A549 (cell line): ENCODE measurements at regions not wholly inside any gene's neighbourhood (a gene's known extent, or its start where the extent isn't known, plus 50 kb on each side); places are given as distances from the start of the nearest gene placed in this dataset.

Source experiments
- ATAC-seq, 2 experiments: fragments of 200-7000 bp in 1 of 2; fragments of >200 bp in 1 of 2; cut with Nextera tagmentation in 1 of 2; cut with Tn5 transposase in 1 of 2; 3 replicates each; pipeline versions ENCODE4 v1.8.0 to v1.9.1; 2018 to 2020; ENCODE audit warnings: mild to moderate bottlenecking in 1 of 2, moderate library complexity in 1 of 2
- CTCF ChIA-PET: fragments of 300-600 bp; sonication (Branson Sonifier 250); formaldehyde crosslinking; extraction: SDS; loops from one replicate; lab custom pipeline; 2021; ENCODE audit warnings: antibody characterized with exemption, inconsistent platforms; lab: Yijun Ruan, JAX
- POLR2A ChIA-PET: fragments of 350-600 bp; formaldehyde crosslinking; extraction: SDS; loops from one replicate; lab custom pipeline; 2021; ENCODE audit warnings: antibody characterized with exemption, inconsistent platforms; lab: Yijun Ruan, JAX
- DNase-seq, 2 experiments: peaks; one replicate each; pipeline versions ENCODE4 v3.0.0 to v3.0.0-alpha.2; 2011 to 2016; ENCODE audit warnings: low read depth in 1 of 2, low spot score in 1 of 2
- FAIRE-seq: peaks from 2 replicates; lab custom pipeline; 2011; peaks lifted over from hg19 to GRCh38; lab: Jason Lieb, UNC
- H3K27ac ChIP-seq, 2 experiments: fragments of >200 bp; sonication (Bioruptor Twin); formaldehyde crosslinking; 3 replicates each; pipeline ENCODE4 v1.5.1; 2016 to 2017
- H3K4me1 ChIP-seq: fragments of >200 bp; sonication (Bioruptor Twin); formaldehyde crosslinking; 3 replicates; pipeline ENCODE4 v1.6.1; 2016
- H3K4me2 ChIP-seq: fragments of >200 bp; sonication (Bioruptor Twin); formaldehyde crosslinking; 3 replicates; pipeline ENCODE4 v1.6.1; 2016
- H3K4me3 ChIP-seq: fragments of >200 bp; sonication (Bioruptor Twin); formaldehyde crosslinking; 3 replicates; pipeline ENCODE4 v1.5.1; 2016
- H3K9me3 ChIP-seq: fragments of >200 bp; sonication (Bioruptor Twin); formaldehyde crosslinking; 3 replicates; pipeline ENCODE4 v1.6.1; 2016
- ATOH8 ChIP-seq: fragments of 250-450 bp; sonication (Bioruptor Pico); IDR thresholded peaks from 2 replicates; pipeline ENCODE4 v1.5.0; 2020; ENCODE audit warnings: low read depth, mild to moderate bottlenecking, moderate library complexity
- BHLHE40 ChIP-seq: IDR thresholded peaks from 2 replicates; pipeline ENCODE4 v1.6.1; 2012; ENCODE audit warnings: low read depth, low read length, inconsistent platforms
- CHD2 ChIP-seq: fragments of 150-350 bp; IDR thresholded peaks from 2 replicates; pipeline ENCODE4 v1.6.1; 2014; ENCODE audit warnings: low read length; ENCODE audit not compliant: partially characterized antibody
- CHD4 ChIP-seq: fragments of 200-600 bp; sonication (generic); IDR thresholded peaks from 2 replicates; pipeline ENCODE4 v1.6.1; 2016; ENCODE audit warnings: antibody characterized with exemption, mild to moderate bottlenecking, borderline replicate concordance
- E2F6 ChIP-seq: IDR thresholded peaks from 2 replicates; pipeline ENCODE4 v1.6.1; 2012; ENCODE audit warnings: low read depth, borderline replicate concordance
- ELK1 ChIP-seq: fragments of 150-350 bp; IDR thresholded peaks from 2 replicates; pipeline ENCODE4 v1.6.1; 2014; ENCODE audit warnings: low read depth, mild to moderate bottlenecking, low read length
- ESRRA ChIP-seq: fragments of 150-350 bp; IDR thresholded peaks from 2 replicates; pipeline ENCODE4 v1.6.1; 2014; ENCODE audit warnings: mild to moderate bottlenecking, low read length, borderline replicate concordance
- HMGXB4 ChIP-seq: fragments of 250-450 bp; sonication (Bioruptor Pico); IDR thresholded peaks from 2 replicates; pipeline ENCODE4 v1.5.0; 2021; ENCODE audit warnings: mild to moderate bottlenecking, moderate library complexity, borderline replicate concordance
- HOXB5 ChIP-seq: fragments of 250-450 bp; sonication (Bioruptor Pico); IDR thresholded peaks from 2 replicates; pipeline ENCODE4 v1.5.0; 2020; ENCODE audit warnings: mild to moderate bottlenecking, moderate library complexity
- PBX3 ChIP-seq: IDR thresholded peaks from 2 replicates; pipeline ENCODE4 v1.6.1; 2012
- PHF8 ChIP-seq: fragments of 200-600 bp; sonication (generic); IDR thresholded peaks from 2 replicates; pipeline ENCODE4 v1.6.1; 2016; ENCODE audit warnings: low read depth, mild to moderate bottlenecking, antibody characterized with exemption, moderate library complexity, borderline replicate concordance
- POLR2A ChIP-seq: IDR thresholded peaks from 2 replicates; pipeline ENCODE4 v1.6.1; 2012; ENCODE audit warnings: mild to moderate bottlenecking, low read length
- RCOR1 ChIP-seq: fragments of 150-350 bp; IDR thresholded peaks from 2 replicates; pipeline ENCODE4 v1.6.1; 2014; ENCODE audit warnings: antibody characterized with exemption, low read length, low read depth
- RFX5 ChIP-seq: fragments of 450-650 bp; IDR thresholded peaks from 2 replicates; pipeline ENCODE4 v1.7.1; 2014; ENCODE audit warnings: antibody characterized with exemption, mild to moderate bottlenecking, moderate library complexity
- RNF2 ChIP-seq: fragments of 200-600 bp; sonication (generic); IDR thresholded peaks from 2 replicates; pipeline ENCODE4 v1.6.1; 2016; ENCODE audit warnings: low read depth, mild to moderate bottlenecking, antibody characterized with exemption, moderate library complexity, borderline replicate concordance
- TP53 ChIP-seq: fragments of 250-450 bp; sonication (Bioruptor Pico); IDR thresholded peaks from 2 replicates; pipeline ENCODE4 v1.5.0; 2021; ENCODE audit warnings: mild to moderate bottlenecking, moderate library complexity
- USF2 ChIP-seq: fragments of 450-650 bp; IDR thresholded peaks from 2 replicates; pipeline ENCODE4 v1.6.1; 2014; ENCODE audit warnings: antibody characterized with exemption
- ZC3H11A ChIP-seq: fragments of 450-650 bp; IDR thresholded peaks from 2 replicates; pipeline ENCODE4 v1.6.1; 2014; ENCODE audit warnings: antibody characterized with exemption, mild to moderate bottlenecking
- ZFP36 ChIP-seq: fragments of 450-650 bp; IDR thresholded peaks from 2 replicates; pipeline ENCODE4 v1.6.1; 2014; ENCODE audit warnings: borderline replicate concordance; ENCODE audit not compliant: partially characterized antibody
- ZNF302 ChIP-seq: fragments of 250-450 bp; sonication (Bioruptor Pico); IDR thresholded peaks from 2 replicates; pipeline ENCODE4 v1.9.0; 2021; ENCODE audit warnings: inconsistent platforms, mild to moderate bottlenecking, moderate library complexity
- ZSCAN20 ChIP-seq: fragments of 250-450 bp; sonication (Bioruptor Pico); IDR thresholded peaks from 2 replicates; pipeline ENCODE4 v1.8.0; 2022; ENCODE audit warnings: mild to moderate bottlenecking, moderate library complexity
- WGBS: methylation state at CpG from one replicate; pipeline ENCODE4 v1.1.6; 2017; ENCODE audit errors: missing lambda C conversion rate; 5-methylcytosine and 5-hydroxymethylcytosine counted together

GRCh38 chr9:134487066-134487710, 154.4 kb upstream of the COL5A1 start:
- Histone ChIP-seq H3K4me2 (no peak overlapping the region), H3K9me3 (no peaks in the 10 kb centered on the region), H3K27ac (no peak overlapping the region), H3K4me3 (no peak overlapping the region), H3K4me1 (no peaks in the 10 kb centered on the region)
- POLR2A ChIA-PET, result no interaction called here
- ATAC-seq (no peak; a peak in 1 of 6 replicates), FAIRE-seq (no peak), DNase-seq (no peak)
- 75% methylated on average over 14 of the region's 15 CpGs for WGBS
- no peak for TF ChIP-seq ESRRA
- CTCF ChIA-PET, result interaction anchor here (1.2 kb wide), 1 partner anchor 174 kb away, joined by 3 read pairs; no protein-coding TSS in a partner anchor

- ChIA-PET POLR2A (no interaction called here), CTCF (interaction anchor here (0.6 to 1.7 kb wide), 4 partner anchors 9 to 126 kb away, joined by 3 to 6 read pairs (median 4); no protein-coding TSS in a partner anchor)
- H3K4me3 ChIP-seq, result no peak overlapping the region
- no peak; a peak in 1 of 6 replicates for ATAC-seq
- H3K27ac ChIP-seq, result no peak overlapping the region
- H3K4me1 ChIP-seq, result no peaks in the 10 kb centered on the region
- FAIRE-seq, result no peak
- no peak for DNase-seq
- no peak overlapping the region for H3K4me2 ChIP-seq
- WGBS, result 55% methylated on average over 15 of the region's 32 CpGs
- TF ChIP-seq RFX5 (no peak), ZC3H11A (no peak), PHF8 (no peak), ZFP36 (no peak), ZSCAN20 (CRISPR knock-in tag) (no peak), ATOH8 (CRISPR knock-in tag) (no peak), TP53 (CRISPR knock-in tag) (no peak)
- no peaks in the 10 kb centered on the region for H3K9me3 ChIP-seq
Measured at GRCh38 chr9:134488331-134489280, 153.0 kb upstream of the COL5A1 start.

GRCh38 chr9:134489621-134490408, 151.8 kb upstream of the COL5A1 start:
- CTCF ChIA-PET, result no interaction called here
- POLR2A ChIA-PET, result no interaction called here
- DNase-seq (no peak), ATAC-seq (no peak), FAIRE-seq (no peak)
- no peak overlapping the region for H3K4me3 ChIP-seq
- H3K4me1 ChIP-seq, result no peaks in the 10 kb centered on the region
- no peak overlapping the region for H3K4me2 ChIP-seq
- no peak overlapping the region for H3K27ac ChIP-seq
- WGBS, result 66% methylated on average over 11 of the region's 13 CpGs
- no peaks in the 10 kb centered on the region for H3K9me3 ChIP-seq
- TF ChIP-seq HOXB5 (CRISPR knock-in tag), result no peak
- no peak for TF ChIP-seq CHD2
- TF ChIP-seq RCOR1, result no peak
- no peak for TF ChIP-seq ELK1
- no peak for TF ChIP-seq HMGXB4
- TF ChIP-seq USF2, result no peak
- TF ChIP-seq ATOH8 (CRISPR knock-in tag), result no peak
- no peak for TF ChIP-seq BHLHE40
- TF ChIP-seq POLR2A, result no peak
- no peak for TF ChIP-seq PHF8
- no peak for TF ChIP-seq RNF2
- TF ChIP-seq ZNF302 (CRISPR knock-in tag), result no peak
- no peak for TF ChIP-seq PBX3
- TF ChIP-seq CHD4, result no peak
- TF ChIP-seq E2F6, result no peak
- no peak for TF ChIP-seq ZSCAN20 (CRISPR knock-in tag)
